ENCODE measurements at regions not wholly inside any gene's neighbourhood (a gene's known extent, or its start where the extent isn't known, plus 50 kb on each side); places are given as distances from the start of the nearest gene placed in this dataset.
"Not testable (repeated sequence)": the region's sequence is repeated elsewhere in the genome, so short reads cannot be mapped to it uniquely, and the experiment has no call there.

- no peak for DNase-seq
Measured at GRCh38 chr10:63795094-63795860, 274.1 kb downstream of the REEP3 start.

GRCh38 chr10:63798599-63799498 is 277.6 kb downstream of the REEP3 start:
- no peak for DNase-seq

GRCh38 chr10:63799521-63800300 is 278.5 kb downstream of the REEP3 start:
- DNase-seq: no peak

- no peak for DNase-seq
Measured at GRCh38 chr10:63801166-63801565, 280.0 kb downstream of the REEP3 start.

- DNase-seq: no peak
Measured at GRCh38 chr10:63806330-63806729, 285.1 kb downstream of the REEP3 start.

- DNase-seq: no peak
Measured at GRCh38 chr10:63812501-63812900, 291.3 kb downstream of the REEP3 start.

GRCh38 chr10:63819753-63820329 is 298.6 kb downstream of the REEP3 start:
- DNase-seq: no peak

- no peak for DNase-seq
Measured at GRCh38 chr10:63822496-63822895, 301.3 kb downstream of the REEP3 start.

- DNase-seq: no peak
Measured at GRCh38 chr10:63825111-63825510, 303.9 kb downstream of the REEP3 start.

GRCh38 chr10:63825766-63826165 is 304.6 kb downstream of the REEP3 start:
- DNase-seq: no peak

- not testable (repeated sequence) for DNase-seq
Measured at GRCh38 chr10:63827018-63827417, 305.8 kb downstream of the REEP3 start.

- no peak for DNase-seq
Measured at GRCh38 chr10:63829020-63829419, 307.8 kb downstream of the REEP3 start.

GRCh38 chr10:63829573-63830149 is 308.5 kb downstream of the REEP3 start:
- no peak for DNase-seq

GRCh38 chr10:63832686-63833085 is 311.5 kb downstream of the REEP3 start:
- no peak for DNase-seq

GRCh38 chr10:63833411-63834060 is 312.3 kb downstream of the REEP3 start:
- DNase-seq: no peak

- no peak for DNase-seq
Measured at GRCh38 chr10:63836666-63837442, 315.7 kb downstream of the REEP3 start.

GRCh38 chr10:63841761-63842160 is 320.6 kb downstream of the REEP3 start:
- no peak for DNase-seq

GRCh38 chr10:63843107-63843506 is 321.9 kb downstream of the REEP3 start:
- no peak for DNase-seq

- DNase-seq: not testable (repeated sequence)
Measured at GRCh38 chr10:63848871-63849270, 327.7 kb downstream of the REEP3 start.

- no peak for DNase-seq
Measured at GRCh38 chr10:63862860-63863259, 341.7 kb downstream of the REEP3 start.

- DNase-seq: no peak
Measured at GRCh38 chr10:63865210-63865609, 344.0 kb downstream of the REEP3 start.

All from NK-92 treated with Interleukin-12 subunit alpha and Interleukin-12 subunit beta, amount 100 ng/mL, for 24 hours (cell line).